Adipocyte (in vitro differentiated cells): ENCODE measurements at regions not wholly inside any gene's neighbourhood (a gene's known extent, or its start where the extent isn't known, plus 50 kb on each side); places are given as distances from the start of the nearest gene placed in this dataset.

Experiments used
- DNase-seq: peaks from one replicate; pipeline ENCODE4 v3.0.0-alpha.2; 2015; ENCODE audit warnings: low read depth
- H3K27me3 ChIP-seq: replicated peaks from 2 replicates; pipeline ENCODE4 v1.7.0; 2013; ENCODE audit warnings: mild to moderate bottlenecking, low read length, moderate library complexity; ENCODE audit not compliant: control insufficient read depth, insufficient read depth
- H3K36me3 ChIP-seq: 2 replicates; pipeline ENCODE4 v1.7.0; 2013; ENCODE audit warnings: low read length, mild to moderate bottlenecking, moderate library complexity; ENCODE audit not compliant: control insufficient read depth, insufficient read depth, severe bottlenecking
- H3K4me1 ChIP-seq: 2 replicates; pipeline ENCODE4 v1.7.0; 2013; ENCODE audit warnings: mild to moderate bottlenecking, low read length, moderate library complexity; ENCODE audit not compliant: control insufficient read depth, insufficient read depth
- H3K4me3 ChIP-seq: 2 replicates; pipeline ENCODE4 v1.7.0; 2013; ENCODE audit warnings: mild to moderate bottlenecking, low read length, moderate library complexity
- H3K9ac ChIP-seq: 2 replicates; pipeline ENCODE4 v1.7.0; 2013; ENCODE audit warnings: mild to moderate bottlenecking, low read length, moderate library complexity
- H3K9me3 ChIP-seq: 2 replicates; pipeline ENCODE4 v1.7.0; 2013; ENCODE audit warnings: mild to moderate bottlenecking, low read length, moderate library complexity; ENCODE audit not compliant: control insufficient read depth

- Histone ChIP-seq H3K9me3 (no peaks in the 10 kb centered on the region), H3K27me3 (peaks cover 44% of the 10 kb centered on the region), H3K36me3 (no peaks in the 10 kb centered on the region), H3K4me3 (no peak overlapping the region), H3K4me1 (no peaks in the 10 kb centered on the region), H3K9ac (no peak overlapping the region)
- no peak for DNase-seq
Measured at GRCh38 chr1:226476648-226477319, 68.9 kb upstream of the PARP1 start.

- Histone ChIP-seq H3K27me3 (peaks cover 53% of the 10 kb centered on the region), H3K4me1 (no peaks in the 10 kb centered on the region), H3K36me3 (no peaks in the 10 kb centered on the region), H3K9me3 (no peaks in the 10 kb centered on the region), H3K9ac (no peak overlapping the region), H3K4me3 (no peak overlapping the region)
- DNase-seq = no peak
Measured at GRCh38 chr1:226479474-226479873, 69.1 kb upstream of the STUM start.

- Histone ChIP-seq H3K27me3 (peaks cover 54% of the 10 kb centered on the region), H3K9ac (no peak overlapping the region), H3K36me3 (no peaks in the 10 kb centered on the region), H3K4me3 (no peak overlapping the region), H3K4me1 (no peaks in the 10 kb centered on the region), H3K9me3 (no peaks in the 10 kb centered on the region)
- no peak for DNase-seq
Measured at GRCh38 chr1:226480461-226480860, 68.1 kb upstream of the STUM start.

- Histone ChIP-seq H3K4me3 (no peak overlapping the region), H3K27me3 (peaks cover 57% of the 10 kb centered on the region), H3K36me3 (no peaks in the 10 kb centered on the region), H3K4me1 (no peaks in the 10 kb centered on the region), H3K9me3 (no peaks in the 10 kb centered on the region), H3K9ac (no peak overlapping the region)
- no peak for DNase-seq
Measured at GRCh38 chr1:226481133-226481532, 67.4 kb upstream of the STUM start.

GRCh38 chr1:226482196-226482595 is 66.4 kb upstream of the STUM start:
- H3K36me3 ChIP-seq = no peaks in the 10 kb centered on the region
- H3K27me3 ChIP-seq = peaks cover 57% of the 10 kb centered on the region
- H3K9ac ChIP-seq = no peak overlapping the region
- H3K9me3 ChIP-seq = peaks cover 6% of the 10 kb centered on the region
- H3K4me1 ChIP-seq = no peaks in the 10 kb centered on the region
- H3K4me3 ChIP-seq = no peak overlapping the region
- DNase-seq = no peak

GRCh38 chr1:226482975-226483700 is 65.4 kb upstream of the STUM start:
- Histone ChIP-seq H3K27me3 (peaks cover 57% of the 10 kb centered on the region), H3K36me3 (no peaks in the 10 kb centered on the region), H3K9ac (no peak overlapping the region), H3K9me3 (peaks cover 6% of the 10 kb centered on the region), H3K4me3 (no peak overlapping the region), H3K4me1 (peaks cover 3% of the 10 kb centered on the region)
- DNase-seq = no peak

GRCh38 chr1:226485192-226485591 is 63.4 kb upstream of the STUM start:
- Histone ChIP-seq H3K9ac (no peak overlapping the region), H3K4me1 (peaks cover 4% of the 10 kb centered on the region), H3K9me3 (peaks cover 6% of the 10 kb centered on the region), H3K36me3 (no peaks in the 10 kb centered on the region), H3K4me3 (no peak overlapping the region), H3K27me3 (peaks cover 58% of the 10 kb centered on the region)
- DNase-seq = no peak

GRCh38 chr1:226486161-226486560 is 62.4 kb upstream of the STUM start:
- H3K27me3 ChIP-seq = peaks cover 56% of the 10 kb centered on the region
- no peak overlapping the region for H3K4me3 ChIP-seq
- H3K9me3 ChIP-seq = peaks cover 6% of the 10 kb centered on the region
- no peak overlapping the region for H3K9ac ChIP-seq
- no peaks in the 10 kb centered on the region for H3K36me3 ChIP-seq
- DNase-seq = no peak
- H3K4me1 ChIP-seq = peaks cover 4% of the 10 kb centered on the region

GRCh38 chr1:226487921-226488320 is 60.6 kb upstream of the STUM start:
- H3K9me3 ChIP-seq = peaks cover 6% of the 10 kb centered on the region
- peaks cover 4% of the 10 kb centered on the region for H3K4me1 ChIP-seq
- no peak overlapping the region for H3K4me3 ChIP-seq
- H3K36me3 ChIP-seq = no peaks in the 10 kb centered on the region
- no peak for DNase-seq
- no peak overlapping the region for H3K9ac ChIP-seq
- peaks cover 43% of the 10 kb centered on the region for H3K27me3 ChIP-seq

- Histone ChIP-seq H3K36me3 (no peaks in the 10 kb centered on the region), H3K4me3 (no peak overlapping the region), H3K9ac (no peak overlapping the region), H3K9me3 (peaks cover 6% of the 10 kb centered on the region), H3K27me3 (peaks cover 28% of the 10 kb centered on the region), H3K4me1 (peaks cover 4% of the 10 kb centered on the region)
- no peak for DNase-seq
Measured at GRCh38 chr1:226489718-226490425, 58.7 kb upstream of the STUM start.

GRCh38 chr1:226490426-226490809 is 58.1 kb upstream of the STUM start:
- Histone ChIP-seq H3K4me3 (no peak overlapping the region), H3K4me1 (peaks cover 4% of the 10 kb centered on the region), H3K27me3 (peaks cover 22% of the 10 kb centered on the region), H3K36me3 (no peaks in the 10 kb centered on the region), H3K9ac (no peak overlapping the region), H3K9me3 (peaks cover 6% of the 10 kb centered on the region)
- DNase-seq = no peak
